Mucosa of stomach (tissue), 1 donor: ENCODE measurements at regions not wholly inside any gene's neighbourhood (a gene's known extent, or its start where the extent isn't known, plus 50 kb on each side); places are given as distances from the start of the nearest gene placed in this dataset.

ENCODE experiments used
- H3K27me3 ChIP-seq: one replicate; pipeline ENCODE4 v1.7.0; 2013; ENCODE audit warnings: mild to moderate bottlenecking, low read length; ENCODE audit not compliant: control insufficient read depth, insufficient read depth
- H3K36me3 ChIP-seq: one replicate; pipeline ENCODE4 v1.7.0; 2013; ENCODE audit warnings: low read length; ENCODE audit not compliant: control insufficient read depth, insufficient read depth
- H3K4me1 ChIP-seq: one replicate; pipeline ENCODE4 v1.7.0; 2013; ENCODE audit warnings: mild to moderate bottlenecking, low read length; ENCODE audit not compliant: control insufficient read depth, insufficient read depth
- H3K4me3 ChIP-seq: one replicate; pipeline ENCODE4 v1.7.0; 2013; ENCODE audit warnings: low read length
- H3K9ac ChIP-seq: one replicate; pipeline ENCODE4 v1.7.0; 2013; ENCODE audit warnings: mild to moderate bottlenecking, low read length, moderate library complexity
- H3K9me3 ChIP-seq: one replicate; pipeline ENCODE4 v1.7.0; 2013; ENCODE audit warnings: mild to moderate bottlenecking, low read length, moderate library complexity; ENCODE audit not compliant: control insufficient read depth
- donor health status: Pancreatic carcinoma.

GRCh38 chr5:88552426-88552825 is 283.8 kb upstream of the TMEM161B start:
- Histone ChIP-seq H3K9ac (no peak overlapping the region), H3K9me3 (no peaks in the 10 kb centered on the region), H3K4me1 (no peaks in the 10 kb centered on the region), H3K4me3 (no peak overlapping the region), H3K36me3 (no peaks in the 10 kb centered on the region), H3K27me3 (no peaks in the 10 kb centered on the region)

GRCh38 chr5:88551724-88552345 is 283.2 kb upstream of the TMEM161B start:
- H3K9ac ChIP-seq: no peak overlapping the region

GRCh38 chr5:88550736-88551135 is 282.1 kb upstream of the TMEM161B start:
- no peak overlapping the region for H3K4me3 ChIP-seq
- H3K36me3 ChIP-seq: no peaks in the 10 kb centered on the region
- no peaks in the 10 kb centered on the region for H3K9me3 ChIP-seq
- H3K4me1 ChIP-seq: no peaks in the 10 kb centered on the region
- no peak overlapping the region for H3K9ac ChIP-seq
- H3K27me3 ChIP-seq: no peaks in the 10 kb centered on the region

More at GRCh38 chr5:88551724-88552345, 283.2 kb upstream of the TMEM161B start:
- H3K4me1 ChIP-seq: no peaks in the 10 kb centered on the region
- H3K4me3 ChIP-seq: no peak overlapping the region
- no peaks in the 10 kb centered on the region for H3K9me3 ChIP-seq
- no peaks in the 10 kb centered on the region for H3K36me3 ChIP-seq
- H3K27me3 ChIP-seq: no peaks in the 10 kb centered on the region

- Histone ChIP-seq H3K36me3 (no peaks in the 10 kb centered on the region), H3K4me3 (no peak overlapping the region), H3K27me3 (no peaks in the 10 kb centered on the region), H3K9me3 (no peaks in the 10 kb centered on the region), H3K9ac (no peak overlapping the region), H3K4me1 (no peaks in the 10 kb centered on the region)
Observed at GRCh38 chr5:88548136-88548805, 279.6 kb upstream of the TMEM161B start.

- Histone ChIP-seq H3K27me3 (no peaks in the 10 kb centered on the region), H3K9me3 (no peaks in the 10 kb centered on the region), H3K4me1 (no peaks in the 10 kb centered on the region), H3K4me3 (no peak overlapping the region), H3K36me3 (no peaks in the 10 kb centered on the region), H3K9ac (no peak overlapping the region)
Observed at GRCh38 chr5:88545338-88545737, 276.7 kb upstream of the TMEM161B start.

- no peak overlapping the region for H3K9ac ChIP-seq
- no peaks in the 10 kb centered on the region for H3K4me1 ChIP-seq
- no peaks in the 10 kb centered on the region for H3K9me3 ChIP-seq
- no peak overlapping the region for H3K4me3 ChIP-seq
- H3K27me3 ChIP-seq: no peaks in the 10 kb centered on the region
- H3K36me3 ChIP-seq: no peaks in the 10 kb centered on the region
Observed at GRCh38 chr5:88544671-88545070, 276.0 kb upstream of the TMEM161B start.

GRCh38 chr5:88544136-88544645 is 275.5 kb upstream of the TMEM161B start:
- no peaks in the 10 kb centered on the region for H3K27me3 ChIP-seq
- no peaks in the 10 kb centered on the region for H3K4me1 ChIP-seq
- no peaks in the 10 kb centered on the region for H3K36me3 ChIP-seq
- H3K4me3 ChIP-seq: no peak overlapping the region
- H3K9ac ChIP-seq: no peak overlapping the region
- no peaks in the 10 kb centered on the region for H3K9me3 ChIP-seq

- H3K27me3 ChIP-seq: no peaks in the 10 kb centered on the region
- H3K4me1 ChIP-seq: no peaks in the 10 kb centered on the region
- no peaks in the 10 kb centered on the region for H3K36me3 ChIP-seq
- no peak overlapping the region for H3K4me3 ChIP-seq
- H3K9ac ChIP-seq: no peak overlapping the region
- no peaks in the 10 kb centered on the region for H3K9me3 ChIP-seq
Observed at GRCh38 chr5:88542786-88543185, 274.1 kb upstream of the TMEM161B start.

DNA sequence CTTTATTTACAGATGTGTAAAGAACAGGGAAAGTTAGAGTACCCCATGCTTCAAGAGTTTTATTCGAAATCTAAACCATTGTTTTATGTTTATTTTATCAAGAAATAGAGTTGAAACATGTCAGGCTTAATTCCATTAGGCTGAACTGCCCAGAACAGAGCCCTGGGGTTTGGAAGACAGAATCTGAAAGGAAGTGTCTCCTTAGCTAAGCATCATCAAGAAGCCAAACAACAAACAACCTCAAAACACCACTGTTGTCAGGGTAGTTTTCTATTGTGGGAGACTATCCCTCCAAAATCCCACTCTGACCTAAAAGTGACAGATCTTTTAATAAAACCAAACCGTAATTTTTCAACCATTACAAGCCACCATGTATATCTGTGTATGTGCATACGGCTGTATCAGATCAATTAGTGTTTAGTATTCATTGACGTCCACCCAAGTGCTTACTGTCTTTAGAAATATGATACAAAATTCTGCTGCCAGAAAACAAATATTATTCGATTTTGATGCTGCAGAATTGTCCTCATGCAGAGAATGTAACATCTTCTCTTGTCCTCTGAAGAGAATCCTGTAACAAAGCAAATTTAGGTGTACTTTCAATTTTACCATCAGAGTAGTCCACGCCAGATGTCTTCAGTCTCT is 271.9 kb upstream of the TMEM161B start:
- Histone ChIP-seq H3K9me3 (no peaks in the 10 kb centered on the region), H3K4me3 (no peak overlapping the region)

DNA sequence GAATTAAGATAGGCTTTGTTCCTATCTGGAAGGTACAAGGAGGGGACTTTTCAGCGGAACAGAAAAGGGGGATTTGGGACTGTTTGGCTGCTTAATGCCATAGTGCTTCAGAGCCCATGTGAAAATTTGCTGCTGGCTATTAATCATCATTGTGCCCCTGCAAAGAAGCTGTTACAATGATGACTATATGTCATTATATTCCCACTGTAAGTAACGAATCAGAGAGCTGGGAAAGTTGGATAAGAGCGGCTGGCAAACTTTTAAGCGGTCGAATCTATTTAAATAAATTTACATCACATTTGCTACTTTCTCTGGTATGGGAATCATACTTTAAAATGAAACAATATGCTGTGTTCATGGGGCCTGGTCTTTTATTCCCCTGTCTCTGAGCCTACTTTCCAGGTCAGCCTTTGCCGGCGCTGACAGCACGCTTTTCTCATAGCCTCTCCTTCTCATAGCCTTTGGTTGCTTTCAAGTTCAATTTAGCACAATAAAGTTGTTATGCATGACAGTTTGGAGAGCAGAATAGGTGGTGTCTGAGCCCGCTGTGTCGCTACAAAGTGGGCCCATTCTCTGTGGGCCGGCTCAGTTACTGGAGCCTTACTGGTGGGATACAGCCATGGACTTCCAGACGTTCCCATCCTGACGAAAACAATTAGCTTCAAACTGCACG is 271.2 kb upstream of the TMEM161B start:
- H3K4me3 ChIP-seq: no peak overlapping the region

More for the DNA sequence above, 271.9 kb upstream of the TMEM161B start:
- H3K27me3 ChIP-seq: no peaks in the 10 kb centered on the region
- H3K36me3 ChIP-seq: no peaks in the 10 kb centered on the region
- no peak overlapping the region for H3K9ac ChIP-seq
- H3K4me1 ChIP-seq: no peaks in the 10 kb centered on the region

DNA sequence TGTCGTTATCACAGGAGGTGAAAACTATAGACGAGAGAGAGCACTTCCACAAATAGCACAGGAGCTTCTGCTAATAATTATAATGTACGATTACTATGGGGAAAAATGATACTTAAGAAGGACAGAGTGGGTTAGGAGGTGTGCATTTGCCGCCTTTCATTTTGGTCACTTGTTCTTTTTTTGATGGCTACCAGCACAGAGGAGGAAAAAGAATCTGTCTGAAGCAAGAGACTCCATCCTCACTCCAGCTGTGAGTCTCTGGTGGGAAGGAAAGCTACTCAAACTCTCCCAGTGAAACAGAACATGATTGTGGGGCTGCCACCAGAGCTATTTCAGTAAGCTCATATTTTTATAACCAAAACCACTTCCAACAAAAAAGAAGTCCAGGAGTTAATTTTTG is 270.4 kb upstream of the TMEM161B start:
- no peak overlapping the region for H3K4me3 ChIP-seq
- no peaks in the 10 kb centered on the region for H3K4me1 ChIP-seq
- H3K9ac ChIP-seq: no peak overlapping the region
- no peaks in the 10 kb centered on the region for H3K9me3 ChIP-seq
- H3K36me3 ChIP-seq: no peaks in the 10 kb centered on the region
- no peaks in the 10 kb centered on the region for H3K27me3 ChIP-seq

More for the DNA sequence above, 271.2 kb upstream of the TMEM161B start:
- Histone ChIP-seq H3K9me3 (no peaks in the 10 kb centered on the region), H3K4me1 (no peaks in the 10 kb centered on the region), H3K27me3 (no peaks in the 10 kb centered on the region), H3K36me3 (no peaks in the 10 kb centered on the region), H3K9ac (no peak overlapping the region)

DNA sequence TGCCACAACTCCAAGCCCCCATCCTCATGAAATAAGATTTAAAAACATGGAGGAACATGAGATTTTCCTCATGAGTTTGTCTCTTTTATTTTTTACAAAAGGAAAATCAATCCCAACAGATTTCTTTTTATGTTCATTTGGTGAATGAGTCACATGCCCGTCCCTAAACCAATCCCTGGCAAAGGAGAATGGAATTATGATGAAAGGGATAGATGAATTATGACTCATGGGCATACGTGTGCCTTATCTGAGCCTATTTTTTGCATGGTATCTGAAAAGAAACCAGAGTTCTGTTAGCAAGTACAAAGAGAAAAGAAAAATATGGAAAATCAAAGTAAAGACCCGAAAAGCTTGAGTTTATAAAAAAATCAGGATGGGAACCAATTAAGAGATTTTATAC is 267.5 kb upstream of the TMEM161B start:
- H3K4me3 ChIP-seq: no peak overlapping the region
- no peaks in the 10 kb centered on the region for H3K27me3 ChIP-seq
- H3K9me3 ChIP-seq: no peaks in the 10 kb centered on the region
- no peak overlapping the region for H3K9ac ChIP-seq
- H3K4me1 ChIP-seq: no peaks in the 10 kb centered on the region
- no peaks in the 10 kb centered on the region for H3K36me3 ChIP-seq
